K562 (cell line): ENCODE measurements at regions not wholly inside any gene's neighbourhood (a gene's known extent, or its start where the extent isn't known, plus 50 kb on each side); places are given as distances from the start of the nearest gene placed in this dataset.

Source experiments
- ATAC-seq: fragments of 200-7000 bp; cut with Tn5 transposase; 3 replicates; pipeline ENCODE4 v1.9.1; 2020; ENCODE audit warnings: moderate library complexity
- BruUV-seq: library from RNA; stranded (reverse); fragments of 400-500 nt; replicated peaks from 2 replicates; lab custom pipeline; 2021; lab: Mats Ljungman, UMichigan
- CTCF ChIA-PET: fragments of 300-600 bp; formaldehyde crosslinking; extraction: SDS; loops from one replicate; lab custom pipeline; 2021; ENCODE audit warnings: low intra/inter-chr PET ratio; lab: Yijun Ruan, JAX
- POLR2A ChIA-PET: fragments of 300-600, 350-650 bp; sonication (Branson Sonifier 250); formaldehyde crosslinking; extraction: SDS; loops from one replicate; lab custom pipeline; 2021; ENCODE audit warnings: antibody characterized with exemption, inconsistent platforms; lab: Yijun Ruan, JAX
- DNase-seq, 4 experiments: peaks; one replicate each; pipeline versions ENCODE4 v3.0.0 to v3.0.0-alpha.2; 2011 to 2018; ENCODE audit warnings: low spot score in 3 of 4, mixed read lengths in 3 of 4; ENCODE audit errors: extremely low read depth in 1 of 4
- FAIRE-seq: peaks from 2 replicates; lab custom pipeline; 2011; peaks lifted over from hg19 to GRCh38; lab: Jason Lieb, UNC
- H2AFZ ChIP-seq: 2 replicates; pipeline ENCODE4 v1.6.0; 2011; ENCODE audit warnings: low read depth, low read length, control low read depth, inconsistent platforms
- H3K27ac ChIP-seq: fragments of 200-600 bp; 3 replicates; pipeline ENCODE4 v1.8.0; 2011; ENCODE audit warnings: low read depth, mild to moderate bottlenecking, control low read depth, inconsistent platforms, low read length, moderate library complexity, mixed read lengths; ENCODE audit errors: extremely low read depth
- H3K27me3 ChIP-seq, 2 experiments: fragments of 300-600 bp in 1 of 2; 2 replicates in 1 of 2; 3 replicates in 1 of 2; pipeline versions ENCODE4 v1.6.0 to v1.8.0; 2011; ENCODE audit warnings: inconsistent platforms in 2 of 2, low read length in 2 of 2, mild to moderate bottlenecking in 1 of 2, mixed read lengths in 1 of 2, moderate library complexity in 1 of 2; ENCODE audit not compliant: control insufficient read depth in 2 of 2, insufficient read depth in 2 of 2
- H3K36me3 ChIP-seq: fragments of 300-600 bp; 3 replicates; pipeline ENCODE4 v1.8.0; 2011; ENCODE audit warnings: mild to moderate bottlenecking, low read length, inconsistent platforms; ENCODE audit not compliant: control insufficient read depth, insufficient read depth
- H3K4me1 ChIP-seq, 2 experiments: fragments of 200-600 bp in 1 of 2; replicated peaks in 1 of 2; 2 replicates in 1 of 2; 3 replicates in 1 of 2; pipeline versions ENCODE4 v1.5.1 to v1.8.0; 2011; ENCODE audit warnings: inconsistent platforms in 2 of 2, low read length in 2 of 2, mild to moderate bottlenecking in 1 of 2, mixed read lengths in 1 of 2, moderate library complexity in 1 of 2; ENCODE audit not compliant: control insufficient read depth in 2 of 2, insufficient read depth in 2 of 2
- H3K4me2 ChIP-seq: 2 replicates; pipeline ENCODE4 v1.6.1; 2011; ENCODE audit warnings: low read length, control low read depth, inconsistent platforms, mixed read lengths; ENCODE audit not compliant: insufficient read depth
- H3K4me3 ChIP-seq: fragments of 200-600 bp; sonication (generic), shearing (Covaris generic); 2 replicates; pipeline ENCODE4 v1.5.1; 2016; ENCODE audit warnings: control low read depth, inconsistent platforms
- H3K79me2 ChIP-seq: fragments of 200-600 bp; 3 replicates; pipeline ENCODE4 v1.8.0; 2011; ENCODE audit warnings: low read length, inconsistent platforms; ENCODE audit not compliant: control insufficient read depth, insufficient read depth
- H3K9ac ChIP-seq, 2 experiments: 2 replicates each; pipeline versions ENCODE4 v1.6.0 to v1.6.1; 2011; ENCODE audit warnings: low read depth in 2 of 2, low read length in 2 of 2, control low read depth in 1 of 2, inconsistent platforms in 1 of 2, mild to moderate bottlenecking in 1 of 2, mixed read lengths in 1 of 2; ENCODE audit not compliant: insufficient read depth in 1 of 2
- H3K9me1 ChIP-seq: one replicate; pipeline ENCODE4 v1.6.0; 2011; ENCODE audit warnings: inconsistent platforms, mild to moderate bottlenecking, low read length, moderate library complexity; ENCODE audit not compliant: control insufficient read depth, insufficient read depth
- H3K9me3 ChIP-seq: replicated peaks from 2 replicates; pipeline ENCODE4 v1.5.1; 2011; ENCODE audit warnings: low read depth, low read length, inconsistent platforms; ENCODE audit not compliant: control insufficient read depth, insufficient read depth
- H4K20me1 ChIP-seq: replicated peaks from 2 replicates; pipeline ENCODE4 v1.6.1; 2011; ENCODE audit warnings: low read length, inconsistent platforms, mixed read lengths; ENCODE audit not compliant: control insufficient read depth, insufficient read depth
- AFF4 ChIP-seq: sonication (generic); formaldehyde crosslinking; IDR thresholded peaks from 2 replicates; pipeline ENCODE4 v1.8.0; 2023; ENCODE audit warnings: mild to moderate bottlenecking, missing genetic modification reagents
- E2F6 ChIP-seq, 2 experiments: IDR thresholded peaks; 2 replicates each; pipeline ENCODE4 v1.6.1; 2011; ENCODE audit warnings: borderline replicate concordance in 1 of 2, control low read depth in 1 of 2, low read depth in 1 of 2, low read length in 1 of 2, mild to moderate bottlenecking in 1 of 2, mixed read lengths in 1 of 2, moderate library complexity in 1 of 2; ENCODE audit not compliant: insufficient read depth in 1 of 2, insufficient read length in 1 of 2, poor library complexity in 1 of 2, severe bottlenecking in 1 of 2; ENCODE audit errors: extremely low read depth in 1 of 2
- EHMT2 ChIP-seq: fragments of 450-650 bp; IDR thresholded peaks from 2 replicates; pipeline ENCODE4 v1.6.1; 2018; ENCODE audit warnings: antibody characterized with exemption
- HNRNPL ChIP-seq: fragments of 200-400 bp; formaldehyde crosslinking; IDR thresholded peaks from 2 replicates; pipeline ENCODE4 v1.6.1; 2017; ENCODE audit warnings: low read depth, mild to moderate bottlenecking, low read length
- KLF10 ChIP-seq: fragments of 250-450 bp; sonication (Bioruptor Pico); IDR thresholded peaks from 2 replicates; pipeline ENCODE4 v1.6.1; 2021; ENCODE audit warnings: matching md5 sums
- MTF1 ChIP-seq: fragments of 250-450 bp; sonication (Bioruptor Pico); IDR thresholded peaks from 2 replicates; pipeline ENCODE4 v1.9.0; 2021; ENCODE audit warnings: moderate library complexity, mild to moderate bottlenecking, inconsistent platforms, borderline replicate concordance
- SMARCB1 ChIP-seq: IDR thresholded peaks from 2 replicates; pipeline ENCODE4 v1.6.1; 2011; ENCODE audit warnings: improper control_type of control experiment, low read depth; ENCODE audit not compliant: insufficient read length
- XRCC4 ChIP-seq: IDR thresholded peaks from one replicate; pipeline ENCODE4 v1.6.1; 2011; ENCODE audit not compliant: insufficient read depth, insufficient read length; ENCODE audit errors: extremely low read depth
- ZBTB11 ChIP-seq, 3 experiments: fragments of 200-800 bp in 1 of 3; fragments of 250-450 bp in 1 of 3; fragments of 450-650 bp in 1 of 3; sonication (Bioruptor Pico) in 1 of 3; sonication (Bioruptor generic) in 1 of 3; formaldehyde crosslinking in 1 of 3; IDR thresholded peaks; 2 replicates each; pipeline versions ENCODE4 v1.6.1 to v1.8.0; 2016 to 2022; ENCODE audit warnings: mild to moderate bottlenecking in 2 of 3, missing genetic modification characterization in 2 of 3, missing compliant biosample characterization in 1 of 3, moderate library complexity in 1 of 3
- ZNF79 ChIP-seq: fragments of 250-450 bp; sonication (Bioruptor Pico); IDR thresholded peaks from 2 replicates; pipeline ENCODE4 v1.4.0; 2020; ENCODE audit warnings: low read depth, mild to moderate bottlenecking, moderate library complexity
- WGBS: fragments of 100-300 bp; shearing (Covaris generic); methylation state at CpG from one replicate; pipeline ENCODE4 v1.1.6; 2016; ENCODE audit warnings: low coverage, mixed read lengths; ENCODE audit not compliant: insufficient coverage; ENCODE audit errors: missing lambda C conversion rate; 5-methylcytosine and 5-hydroxymethylcytosine counted together
- in situ Hi-C: fragments of 300-500 bp; cut with MboI; formaldehyde crosslinking; loops from 4 replicates; pipeline ENCODE4 v1.15.0; 2018; ENCODE audit warnings: inconsistent platforms, mixed read lengths
- intact Hi-C: fragments of 100-400 bp; cut with micrococcal nuclease; formaldehyde crosslinking; loops from 2 replicates; pipeline ENCODE4 v1.14.2; 2022

GRCh38 chr18:30066288-30066687 is 976.3 kb downstream of the DSC3 start:
- no peaks in the 10 kb centered on the region for H3K27me3 ChIP-seq
- no peak for ATAC-seq
- H2AFZ ChIP-seq, result no peak overlapping the region
- H3K27ac ChIP-seq, result no peak overlapping the region
- no peak overlapping the region for H3K9ac ChIP-seq
- no TSS peak for BruUV-seq
- H3K4me1 ChIP-seq, result no peaks in the 10 kb centered on the region
- TF ChIP-seq ZNF79 (CRISPR knock-in tag) (no peak), SMARCB1 (no peak), E2F6 (IDR thresholded peaks at IDR 0.05; ENCODE audit: borderline replicate concordance in 1 of 2, extremely low read depth in 1 of 2, insufficient read depth in 1 of 2, insufficient read length in 1 of 2, low read depth in 1 of 2, low read length in 1 of 2, poor library complexity in 1 of 2, severe bottlenecking in 1 of 2) (no peak), AFF4 (no peak), HNRNPL (no peak), MTF1 (CRISPR knock-in tag) (no peak), XRCC4 (no peak), ZBTB11 (CRISPR knock-in tag; IDR thresholded peaks at IDR 0.05) (no peak), KLF10 (CRISPR knock-in tag) (no peak), EHMT2 (no peak)
- TF ChIP-seq, all 486 proteins: peak for 0
- no peak overlapping the region for H3K4me2 ChIP-seq
- no peaks in the 10 kb centered on the region for H3K36me3 ChIP-seq
- no peak for FAIRE-seq
- H3K79me2 ChIP-seq, result no peaks in the 10 kb centered on the region
- no peaks in the 10 kb centered on the region for H3K9me3 ChIP-seq
- no peaks in the 10 kb centered on the region for H4K20me1 ChIP-seq
- no peak for DNase-seq
- no peaks in the 10 kb centered on the region for H3K9me1 ChIP-seq
- intact Hi-C loops (no loop called here), in situ Hi-C loops (no loop called here)
- H3K4me3 ChIP-seq, result no peak overlapping the region
- 7% methylated on average over 3 of the region's 3 CpGs for WGBS
- POLR2A ChIA-PET, result no interaction called here
- CTCF ChIA-PET, result no interaction called here
